ENCODE measurements at regions not wholly inside any gene's neighbourhood (a gene's known extent, or its start where the extent isn't known, plus 50 kb on each side); places are given as distances from the start of the nearest gene placed in this dataset.

DNA sequence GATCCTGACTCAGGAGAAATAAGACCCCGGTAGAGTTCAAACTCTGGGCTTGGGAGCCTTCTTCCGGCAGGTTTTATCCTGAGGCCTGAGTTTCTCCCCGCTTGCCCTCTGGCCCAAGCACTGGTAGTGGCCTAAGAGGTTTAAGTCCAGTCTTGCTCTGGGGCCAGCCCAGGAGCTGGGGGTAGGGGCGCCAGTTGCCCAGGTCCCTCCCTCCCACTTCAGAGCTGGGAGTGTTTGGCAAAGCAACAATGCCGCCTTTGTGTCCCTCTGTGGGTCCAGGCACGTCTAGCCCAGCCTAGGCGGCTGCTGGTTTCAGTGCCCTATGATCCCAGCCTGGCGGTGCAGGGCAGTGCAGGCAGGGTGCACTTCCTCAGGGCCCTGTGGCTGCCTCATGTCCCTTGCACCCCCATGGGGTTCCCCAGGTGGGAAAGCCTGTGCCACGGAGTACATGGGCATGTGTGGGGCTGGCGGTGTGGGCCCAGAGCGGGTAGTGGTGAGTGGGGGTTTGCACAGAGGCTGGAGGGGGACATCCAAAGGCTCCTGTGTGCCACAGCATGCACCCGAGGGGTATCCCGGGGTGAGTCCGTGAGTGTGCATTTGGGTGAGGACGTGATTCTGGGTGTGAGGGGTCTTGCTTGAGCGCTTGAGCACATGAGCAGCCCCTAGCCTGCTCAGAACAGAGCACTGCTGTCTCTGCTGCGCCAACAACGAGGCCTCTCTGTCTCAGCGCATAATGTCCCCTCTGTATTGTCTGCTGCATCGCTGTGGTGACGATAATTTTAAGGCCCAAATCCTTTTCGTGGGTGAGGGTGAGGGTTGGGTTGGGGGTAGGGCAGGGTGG, 61.7 kb upstream of the PSD2 start:
- H3K27ac ChIP-seq: no peak overlapping the region
- TF ChIP-seq, protein P1, sequence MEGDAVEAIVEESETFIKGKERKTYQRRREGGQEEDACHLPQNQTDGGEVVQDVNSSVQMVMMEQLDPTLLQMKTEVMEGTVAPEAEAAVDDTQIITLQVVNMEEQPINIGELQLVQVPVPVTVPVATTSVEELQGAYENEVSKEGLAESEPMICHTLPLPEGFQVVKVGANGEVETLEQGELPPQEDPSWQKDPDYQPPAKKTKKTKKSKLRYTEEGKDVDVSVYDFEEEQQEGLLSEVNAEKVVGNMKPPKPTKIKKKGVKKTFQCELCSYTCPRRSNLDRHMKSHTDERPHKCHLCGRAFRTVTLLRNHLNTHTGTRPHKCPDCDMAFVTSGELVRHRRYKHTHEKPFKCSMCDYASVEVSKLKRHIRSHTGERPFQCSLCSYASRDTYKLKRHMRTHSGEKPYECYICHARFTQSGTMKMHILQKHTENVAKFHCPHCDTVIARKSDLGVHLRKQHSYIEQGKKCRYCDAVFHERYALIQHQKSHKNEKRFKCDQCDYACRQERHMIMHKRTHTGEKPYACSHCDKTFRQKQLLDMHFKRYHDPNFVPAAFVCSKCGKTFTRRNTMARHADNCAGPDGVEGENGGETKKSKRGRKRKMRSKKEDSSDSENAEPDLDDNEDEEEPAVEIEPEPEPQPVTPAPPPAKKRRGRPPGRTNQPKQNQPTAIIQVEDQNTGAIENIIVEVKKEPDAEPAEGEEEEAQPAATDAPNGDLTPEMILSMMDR (IDR thresholded peaks at IDR 0.05): peak in 3 of 6 experiments; percentile 12 to 19 (median 16)
- no peak for TF ChIP-seq POLR2A (IDR thresholded peaks at IDR 0.05)
- DNase-seq: peak in 1 of 3 donors; percentile 59
- no peaks in the 10 kb centered on the region for H3K36me3 ChIP-seq
- no peaks in the 10 kb centered on the region for H3K27me3 ChIP-seq
- H3K4me1 ChIP-seq: peaks cover 0 to 10% (median 0%) of the 10 kb centered on the region in 4 donors
- no peak overlapping the region for H3K4me3 ChIP-seq
- H3K9me3 ChIP-seq: no peaks in the 10 kb centered on the region

DNA sequence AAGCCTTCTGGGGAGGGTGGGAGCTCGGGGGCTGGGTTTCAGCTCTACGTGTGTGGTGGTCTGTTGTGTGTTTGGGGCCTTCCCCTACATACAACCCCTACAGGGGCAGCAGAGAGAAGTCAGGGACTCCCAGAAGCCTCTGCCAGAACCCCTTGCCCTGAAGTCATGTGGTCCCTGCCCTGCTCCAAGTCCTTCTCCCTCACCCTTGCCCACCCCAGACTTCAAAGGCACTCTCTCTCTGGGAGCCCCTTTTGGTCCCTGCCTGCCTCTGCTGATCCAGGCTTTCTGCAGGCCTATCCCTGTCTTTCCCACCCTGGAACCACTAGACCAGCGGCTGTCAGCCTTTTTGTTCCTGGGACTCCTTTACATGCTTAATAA, 61.1 kb upstream of the PSD2 start:
- Histone ChIP-seq H3K27ac (no peak overlapping the region), H3K36me3 (no peaks in the 10 kb centered on the region), H3K4me1 (peaks cover 0 to 10% (median 0%) of the 10 kb centered on the region in 4 donors), H3K4me3 (no peak overlapping the region), H3K9me3 (no peaks in the 10 kb centered on the region), H3K27me3 (no peaks in the 10 kb centered on the region)
- TF ChIP-seq, protein P1 (IDR thresholded peaks at IDR 0.05): no peak
- TF ChIP-seq POLR2A (IDR thresholded peaks at IDR 0.05): no peak
- DNase-seq: no peak

DNA sequence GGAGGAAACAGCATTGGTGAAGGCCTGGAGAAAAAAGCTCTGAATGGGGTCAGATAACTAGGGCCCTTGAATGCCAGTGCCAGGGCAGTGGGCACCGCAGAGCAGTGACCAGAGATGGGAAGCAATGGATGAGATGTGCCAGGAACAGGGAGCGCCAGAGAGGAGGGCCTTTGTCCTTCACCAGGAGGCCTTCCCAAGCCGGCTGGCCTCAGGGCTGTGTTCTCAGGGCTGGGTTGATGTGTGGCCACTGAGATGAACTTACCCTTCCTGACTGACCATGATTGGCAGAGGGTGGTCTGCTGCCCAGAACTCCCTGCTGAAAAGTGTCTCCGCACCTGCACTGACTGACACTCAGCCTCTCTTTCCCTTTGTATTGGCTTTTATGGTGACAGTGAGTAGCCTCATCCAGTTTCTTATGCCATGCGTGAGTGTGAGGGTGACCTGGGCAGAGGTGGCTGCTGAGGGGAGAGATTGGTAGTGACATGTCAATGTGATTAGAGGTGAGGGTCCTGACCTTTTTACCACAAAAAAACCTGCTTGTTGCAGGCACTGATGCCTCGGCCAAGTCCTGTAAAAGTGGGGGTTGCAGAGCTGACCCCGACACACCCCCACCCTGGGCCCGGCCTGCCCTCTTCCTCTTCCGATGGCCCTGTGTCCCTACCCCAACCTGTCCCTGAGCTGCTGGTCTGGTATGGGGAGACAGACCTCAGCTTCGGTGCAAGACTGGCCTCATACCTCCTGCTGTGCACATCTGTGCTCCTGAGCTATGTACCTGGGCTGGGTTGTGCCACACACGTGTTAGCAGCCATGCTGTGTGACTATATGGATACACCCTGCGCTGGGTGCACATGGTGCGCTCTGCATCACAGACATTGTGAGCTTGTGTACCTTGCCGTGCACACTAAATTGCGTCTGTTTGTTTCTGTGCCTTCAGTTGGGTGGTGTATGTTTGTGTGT, 57.1 kb upstream of the PSD2 start:
- Histone ChIP-seq H3K27me3 (no peaks in the 10 kb centered on the region), H3K9me3 (no peaks in the 10 kb centered on the region)
- TF ChIP-seq, protein P1 (IDR thresholded peaks at IDR 0.05): no peak
- TF ChIP-seq POLR2A (IDR thresholded peaks at IDR 0.05): no peak

DNA sequence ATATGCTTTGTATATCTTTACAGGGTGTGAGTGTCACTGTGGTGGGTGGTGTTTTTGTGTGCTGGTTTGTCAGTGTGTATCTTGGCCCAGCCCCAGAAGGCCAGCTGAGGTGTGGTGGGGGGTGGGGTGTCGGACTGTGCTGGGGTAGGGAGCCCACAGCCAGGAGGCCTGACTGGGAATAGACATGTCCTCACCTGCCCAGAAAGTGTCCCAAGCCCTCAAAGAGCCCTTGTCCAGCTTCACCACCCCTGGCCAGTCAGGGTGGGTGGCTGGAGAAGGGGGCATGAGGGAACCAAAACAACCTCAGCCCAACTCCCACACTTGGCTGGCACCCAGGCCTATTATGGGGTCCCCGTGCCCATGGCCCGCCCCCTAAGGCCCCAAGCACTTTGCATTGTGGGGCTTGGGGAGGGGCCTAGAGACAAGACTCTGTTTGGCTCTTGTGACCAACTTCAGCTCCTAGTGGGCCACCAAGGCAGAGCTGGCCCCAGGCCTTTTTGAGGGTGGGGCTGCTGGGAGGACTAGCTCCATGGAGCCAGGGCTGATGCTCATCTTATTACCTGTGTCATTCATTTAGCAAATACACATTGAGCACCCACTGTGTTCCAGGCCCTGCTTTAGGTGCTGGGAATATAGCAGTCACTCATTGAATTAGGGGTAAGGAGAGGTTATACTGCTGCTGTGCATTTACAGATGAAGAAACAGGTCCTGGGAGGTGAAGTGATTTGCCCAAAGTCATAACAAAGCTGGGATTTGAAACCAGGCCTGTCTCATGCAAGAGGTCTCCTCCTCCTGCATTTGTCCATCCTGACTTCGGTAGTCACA, 56.2 kb upstream of the PSD2 start:
- Histone ChIP-seq H3K27ac (no peak overlapping the region), H3K4me3 (no peak overlapping the region), H3K27me3 (no peaks in the 10 kb centered on the region), H3K9me3 (no peaks in the 10 kb centered on the region), H3K4me1 (peaks cover 0 to 3% (median 0%) of the 10 kb centered on the region in 4 donors), H3K36me3 (no peaks in the 10 kb centered on the region)
- TF ChIP-seq, protein P1 (IDR thresholded peaks at IDR 0.05): no peak
- no peak for TF ChIP-seq POLR2A (IDR thresholded peaks at IDR 0.05)
- DNase-seq: no peak

More for the DNA sequence above, 57.1 kb upstream of the PSD2 start:
- Histone ChIP-seq H3K4me3 (no peak overlapping the region), H3K4me1 (peaks cover 0 to 6% (median 2%) of the 10 kb centered on the region in 4 donors), H3K27ac (no peak overlapping the region), H3K36me3 (no peaks in the 10 kb centered on the region)
- no peak for DNase-seq

All from Peyer's patch (tissue), 4 donors.